NB4 (cell line): ENCODE measurements at regions not wholly inside any gene's neighbourhood (a gene's known extent, or its start where the extent isn't known, plus 50 kb on each side); places are given as distances from the start of the nearest gene placed in this dataset.

ENCODE experiments used
- DNase-seq: peaks from one replicate; pipeline ENCODE4 v3.0.0; 2010; ENCODE audit warnings: low read depth
- H3K4me3 ChIP-seq: one replicate; pipeline ENCODE4 v1.5.1; 2011; ENCODE audit warnings: mild to moderate bottlenecking, low read depth, low read length, moderate library complexity
- CTCF ChIP-seq: IDR thresholded peaks from one replicate; pipeline ENCODE4 v1.5.1; 2012; ENCODE audit warnings: low read depth, low read length
- MAX ChIP-seq: IDR thresholded peaks from 2 replicates; pipeline ENCODE4 v1.6.1; 2011; ENCODE audit warnings: low read depth, low read length
- MYC ChIP-seq: IDR thresholded peaks from 2 replicates; pipeline ENCODE4 v1.6.1; 2011; ENCODE audit warnings: low read depth, low read length
- POLR2A ChIP-seq: IDR thresholded peaks from 2 replicates; pipeline ENCODE4 v1.6.1; 2011; ENCODE audit warnings: mild to moderate bottlenecking; ENCODE audit not compliant: insufficient read length; ENCODE audit errors: extremely low read depth

- TF ChIP-seq CTCF, result no peak
- no peak for TF ChIP-seq MYC
- TF ChIP-seq MAX, result no peak
- TF ChIP-seq POLR2A, result no peak
- H3K4me3 ChIP-seq, result no peak overlapping the region
- no peak for DNase-seq
Measured at GRCh38 chr9:74391816-74392215, 105.3 kb upstream of the RORB start.

GRCh38 chr9:74403581-74403980 lies 93.6 kb upstream of the RORB start:
- no peak overlapping the region for H3K4me3 ChIP-seq
- DNase-seq, result no peak
- TF ChIP-seq POLR2A (no peak), MYC (no peak), CTCF (no peak), MAX (no peak)

- H3K4me3 ChIP-seq, result no peak overlapping the region
- no peak for DNase-seq
Measured at GRCh38 chr9:74404620-74405019, 92.5 kb upstream of the RORB start.

GRCh38 chr9:74407166-74407565 lies 90.0 kb upstream of the RORB start:
- no peak overlapping the region for H3K4me3 ChIP-seq
- DNase-seq, result no peak
- TF ChIP-seq MYC, result no peak

More at GRCh38 chr9:74404620-74405019, 92.5 kb upstream of the RORB start:
- TF ChIP-seq CTCF (no peak), POLR2A (no peak), MYC (no peak), MAX (no peak)

GRCh38 chr9:74412236-74412979 lies 84.7 kb upstream of the RORB start:
- DNase-seq, result no peak
- no peak for TF ChIP-seq MYC
- TF ChIP-seq POLR2A, result no peak
- no peak for TF ChIP-seq MAX
- TF ChIP-seq CTCF, result no peak
- no peak overlapping the region for H3K4me3 ChIP-seq

- H3K4me3 ChIP-seq, result no peak overlapping the region
- TF ChIP-seq CTCF (no peak), POLR2A (no peak), MYC (no peak), MAX (no peak)
- no peak for DNase-seq
Measured at GRCh38 chr9:74413876-74414275, 83.3 kb upstream of the RORB start.
